ENCODE measurements at regions not wholly inside any gene's neighbourhood (a gene's known extent, or its start where the extent isn't known, plus 50 kb on each side); places are given as distances from the start of the nearest gene placed in this dataset.
"Not testable (repeated sequence)": the region's sequence is repeated elsewhere in the genome, so short reads cannot be mapped to it uniquely, and the experiment has no call there.

- not testable (repeated sequence) for DNase-seq (ENCODE audit: low read depth, low spot score)
These were observed 57.0 kb upstream of the NEUROD1 start for GRCh38 chr2:181737302-181737701.

GRCh38 chr2:181738074-181738473, 57.8 kb upstream of the NEUROD1 start:
- DNase-seq (ENCODE audit: low read depth, low spot score), result no peak

- no peak for DNase-seq (ENCODE audit: low read depth, low spot score)
These were observed 58.2 kb upstream of the NEUROD1 start for GRCh38 chr2:181738563-181738962.

DNA sequence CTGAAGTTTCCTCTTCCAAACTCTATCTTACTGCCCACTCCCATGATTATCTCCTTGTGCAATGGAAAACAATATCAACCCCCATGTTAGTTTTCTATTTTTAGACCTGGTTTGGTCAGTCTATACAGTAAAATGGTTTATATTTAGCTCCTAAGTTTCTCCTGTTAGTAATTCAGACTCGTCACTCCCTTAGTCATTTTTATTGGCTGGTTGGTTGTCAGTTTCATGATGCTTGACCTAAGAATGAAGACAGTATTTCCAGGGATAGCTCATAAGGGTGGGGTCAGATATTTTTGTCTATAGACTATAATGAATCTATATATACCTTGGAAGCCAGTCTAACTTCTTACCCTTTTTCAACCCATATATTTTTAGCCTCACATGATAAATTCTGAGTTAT, 61.4 kb upstream of the NEUROD1 start:
- no peak for DNase-seq (ENCODE audit: low read depth, low spot score)

DNA sequence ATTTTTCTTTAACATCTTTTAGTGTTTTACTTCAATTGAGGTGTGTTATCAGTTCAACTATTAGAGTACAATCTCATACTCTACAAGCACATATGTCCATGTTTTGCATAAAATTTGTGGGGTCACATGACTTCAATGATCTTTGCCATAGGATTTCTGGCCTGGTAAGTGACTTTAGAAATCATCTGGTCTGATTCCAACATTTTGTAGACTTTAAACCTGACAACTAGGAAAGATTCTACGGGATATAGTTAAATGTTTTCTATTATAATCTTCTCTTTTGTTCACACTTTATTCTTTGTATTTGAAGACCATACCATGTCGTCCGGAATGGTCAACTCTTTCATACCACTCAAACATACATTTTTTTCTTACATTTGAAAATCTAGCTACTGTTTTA, 62.0 kb upstream of the NEUROD1 start:
- no peak for DNase-seq (ENCODE audit: low read depth, low spot score)

- peak; percentile 39 for DNase-seq (ENCODE audit: low read depth, low spot score)
These were observed 62.8 kb upstream of the NEUROD1 start for GRCh38 chr2:181742922-181743722.

DNA sequence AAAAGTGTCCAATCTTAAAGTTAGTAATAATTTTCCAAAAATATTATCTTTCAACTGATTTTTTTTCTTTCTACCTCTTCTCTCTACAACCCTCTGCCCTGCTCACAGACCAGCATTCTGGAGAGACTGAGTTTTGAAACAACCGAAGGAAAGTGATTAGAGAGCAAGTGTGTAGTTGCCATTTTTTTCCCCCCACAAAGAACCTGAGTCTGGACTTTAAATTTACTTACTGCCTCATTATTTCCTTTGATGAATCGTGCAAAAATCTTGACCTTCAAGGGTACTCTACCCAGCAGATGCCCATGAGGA, 63.4 kb upstream of the NEUROD1 start:
- no peak for DNase-seq (ENCODE audit: low read depth, low spot score)

DNA sequence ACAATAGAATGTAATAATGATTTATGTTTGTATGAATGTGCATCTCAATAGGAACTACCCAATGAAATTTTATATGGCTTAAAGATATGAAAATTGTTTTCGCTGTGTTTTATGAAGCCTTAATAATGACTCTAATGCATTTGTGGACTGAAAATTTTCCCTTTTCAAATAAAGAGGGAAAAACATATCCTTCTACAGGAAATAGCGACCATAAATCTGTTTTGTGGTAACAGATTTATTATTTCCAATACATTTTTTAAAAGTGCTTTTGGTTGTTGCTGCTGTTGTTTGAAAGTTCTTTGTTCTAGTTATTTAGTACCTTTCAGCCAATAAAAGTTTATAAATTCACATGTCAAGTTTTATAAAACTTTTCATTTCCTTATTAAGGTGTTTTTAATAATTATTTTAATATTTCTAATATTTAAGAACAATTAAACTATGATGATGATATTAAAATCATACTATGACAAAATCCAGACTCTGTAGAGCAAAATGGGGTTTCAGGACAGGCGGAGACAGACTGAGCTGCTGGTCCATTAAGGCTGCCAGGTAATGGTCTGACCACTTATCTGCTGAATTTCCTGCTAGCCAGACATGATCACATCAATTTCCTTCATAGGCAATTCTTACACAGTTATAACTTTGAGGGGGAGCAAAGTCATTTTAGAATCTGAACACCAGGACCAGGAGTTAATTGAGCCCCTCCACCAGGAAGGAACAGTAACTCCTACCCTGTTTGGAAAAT, 65.7 kb upstream of the NEUROD1 start:
- no peak for DNase-seq (ENCODE audit: low read depth, low spot score)

DNA sequence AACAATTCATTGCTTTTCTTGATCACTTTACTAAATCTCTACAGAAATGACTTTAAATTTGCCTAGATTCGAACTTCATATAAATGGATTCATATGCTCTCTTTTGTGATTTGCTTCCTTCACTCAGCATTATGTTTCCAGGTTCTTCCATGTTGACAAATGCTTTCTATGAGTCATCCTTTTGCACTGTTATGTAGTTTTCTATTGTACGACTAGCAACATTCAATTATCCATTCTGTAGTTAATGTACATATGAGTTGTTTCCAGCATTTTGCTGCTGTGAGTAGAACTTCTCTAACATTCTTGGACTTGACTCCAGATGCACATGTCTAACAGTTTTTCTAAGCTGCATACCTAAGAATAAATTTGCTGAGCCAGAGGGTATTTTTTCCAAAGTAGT, 66.5 kb upstream of the NEUROD1 start:
- DNase-seq (ENCODE audit: low read depth, low spot score), result no peak

- DNase-seq (ENCODE audit: low read depth, low spot score), result no peak
These were observed 70.0 kb upstream of the NEUROD1 start for GRCh38 chr2:181750305-181750704.

- no peak for DNase-seq (ENCODE audit: low read depth, low spot score)
These were observed 71.1 kb upstream of the NEUROD1 start for GRCh38 chr2:181751266-181752030.

DNA sequence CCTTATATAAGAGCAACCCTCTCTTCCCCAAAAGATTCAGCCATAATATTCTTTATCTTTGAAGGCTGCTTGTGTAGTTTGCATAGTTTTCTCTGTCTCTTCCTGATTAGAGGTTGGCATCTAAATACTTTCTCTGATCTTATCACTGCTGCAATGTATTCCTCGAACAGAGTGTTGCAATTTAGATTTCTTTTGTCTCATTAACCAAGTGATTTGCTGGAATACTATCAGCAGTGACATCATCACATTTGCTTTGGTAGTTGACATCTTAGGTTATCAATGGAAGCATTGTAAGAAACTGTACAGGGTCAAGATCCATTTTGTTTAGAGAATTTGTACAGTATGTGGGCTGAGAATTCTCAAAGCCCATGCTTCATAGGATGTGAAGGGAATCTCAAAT, 72.0 kb upstream of the NEUROD1 start:
- DNase-seq (ENCODE audit: low read depth, low spot score), result no peak

DNA sequence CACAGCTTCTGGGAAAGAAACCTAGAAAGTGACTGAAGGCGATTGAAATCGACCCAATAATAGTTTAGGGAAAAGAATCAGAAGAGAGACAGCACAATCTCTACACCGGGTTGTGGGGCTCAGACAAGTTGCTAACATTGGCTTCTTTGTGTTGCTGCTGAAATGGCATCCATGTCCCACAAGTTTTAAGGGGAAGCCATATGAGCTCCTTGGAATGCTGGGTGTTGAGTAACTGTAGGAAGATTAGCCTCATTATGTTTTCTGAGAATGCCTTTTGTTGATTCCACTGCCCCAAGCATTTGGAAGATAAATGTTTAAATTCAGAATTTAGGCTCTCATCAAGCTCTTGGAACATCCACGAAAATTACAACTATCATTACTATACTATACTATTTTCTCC, 73.4 kb upstream of the NEUROD1 start:
- no peak for DNase-seq (ENCODE audit: low read depth, low spot score)

- no peak for DNase-seq (ENCODE audit: low read depth, low spot score)
These were observed 73.8 kb upstream of the NEUROD1 start for GRCh38 chr2:181754105-181754504.

- DNase-seq (ENCODE audit: low read depth, low spot score), result no peak
These were observed 74.9 kb upstream of the NEUROD1 start for GRCh38 chr2:181755181-181755580.

GRCh38 chr2:181760521-181760920, 80.2 kb upstream of the NEUROD1 start:
- DNase-seq (ENCODE audit: low read depth, low spot score), result no peak

- no peak for DNase-seq (ENCODE audit: low read depth, low spot score)
These were observed 80.9 kb upstream of the NEUROD1 start for GRCh38 chr2:181761175-181761574.

DNA sequence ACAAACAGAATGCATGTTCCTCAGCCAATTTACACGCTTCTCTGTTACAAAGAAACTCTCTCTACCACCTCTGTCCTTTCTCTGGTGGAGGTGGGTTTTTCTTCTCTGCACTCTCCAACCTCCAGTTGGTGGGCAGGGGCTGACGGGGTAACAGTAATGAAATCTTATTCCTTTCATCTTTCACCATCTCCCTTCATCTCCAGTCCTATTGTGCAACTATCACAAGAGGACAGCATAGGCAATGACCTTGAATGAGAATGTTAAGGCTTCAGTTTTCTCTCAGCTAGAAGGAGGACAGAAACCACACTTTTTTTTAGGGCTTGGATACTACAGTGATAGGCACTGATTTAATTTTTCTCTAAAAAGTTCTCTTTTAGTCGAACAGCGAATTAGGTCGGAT, 81.7 kb upstream of the NEUROD1 start:
- no peak for DNase-seq (ENCODE audit: low read depth, low spot score)

DNA sequence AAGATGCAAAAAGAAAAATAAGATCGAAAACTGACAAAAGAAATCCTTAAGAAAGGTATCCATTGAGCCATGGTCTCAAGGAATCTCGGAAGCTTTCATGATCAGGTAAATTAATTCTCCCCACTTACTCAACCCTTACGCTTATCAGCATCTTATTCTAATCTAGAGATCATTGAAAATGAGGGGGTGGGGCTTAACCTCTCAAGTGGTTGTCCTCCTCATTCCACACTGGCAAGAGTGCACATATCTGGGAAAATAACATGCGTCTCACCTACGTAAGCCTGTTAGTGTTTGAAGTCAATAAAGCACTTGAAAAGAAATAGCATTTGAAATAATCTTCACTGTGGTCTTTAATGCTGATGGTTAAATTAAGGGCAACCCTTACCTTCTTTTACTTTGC, 82.5 kb upstream of the NEUROD1 start:
- no peak for DNase-seq (ENCODE audit: low read depth, low spot score)

GRCh38 chr2:181763423-181763822, 83.1 kb upstream of the NEUROD1 start:
- DNase-seq (ENCODE audit: low read depth, low spot score), result no peak

DNA sequence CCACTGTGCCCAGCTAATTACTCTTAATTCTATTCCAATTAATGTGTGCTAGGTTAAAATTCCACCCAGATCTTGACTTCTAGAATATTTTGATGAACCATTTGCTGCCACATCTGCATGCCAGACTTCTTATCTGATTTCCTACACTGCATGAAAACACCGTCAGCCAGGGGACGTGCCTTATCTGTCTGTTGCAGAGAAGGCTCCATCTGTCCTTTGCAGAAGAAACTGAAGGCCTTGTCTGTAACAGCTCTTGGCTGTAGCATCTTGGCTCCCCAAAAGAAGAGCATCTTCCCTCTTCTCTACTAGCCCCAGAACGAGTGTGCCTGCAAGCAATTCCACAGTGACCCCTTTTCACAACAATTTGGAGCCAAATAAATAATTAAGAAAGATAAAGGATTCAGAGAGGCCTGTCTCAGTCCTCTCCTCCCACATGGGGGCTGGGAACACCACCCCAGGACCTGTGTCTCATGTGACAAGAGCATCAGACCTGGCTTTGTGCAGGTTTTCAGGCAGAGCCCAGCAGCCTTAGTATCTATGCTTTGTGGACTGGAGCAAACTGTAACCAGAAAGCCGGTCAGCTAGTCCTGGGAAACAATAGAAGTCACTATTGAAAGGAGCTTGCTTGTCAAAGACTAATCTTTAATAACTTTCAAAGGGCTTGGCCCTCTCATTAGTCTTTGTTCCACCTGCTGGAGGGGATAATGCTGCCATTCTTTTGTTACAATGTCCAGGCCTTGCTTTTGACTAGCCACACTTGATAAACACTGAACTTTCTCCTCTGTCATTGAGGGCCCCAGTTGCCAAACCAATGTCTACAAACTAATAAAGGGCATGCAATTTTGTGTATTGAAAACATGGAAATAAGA, 84.0 kb upstream of the NEUROD1 start:
- no peak for DNase-seq (ENCODE audit: low read depth, low spot score)

DNA sequence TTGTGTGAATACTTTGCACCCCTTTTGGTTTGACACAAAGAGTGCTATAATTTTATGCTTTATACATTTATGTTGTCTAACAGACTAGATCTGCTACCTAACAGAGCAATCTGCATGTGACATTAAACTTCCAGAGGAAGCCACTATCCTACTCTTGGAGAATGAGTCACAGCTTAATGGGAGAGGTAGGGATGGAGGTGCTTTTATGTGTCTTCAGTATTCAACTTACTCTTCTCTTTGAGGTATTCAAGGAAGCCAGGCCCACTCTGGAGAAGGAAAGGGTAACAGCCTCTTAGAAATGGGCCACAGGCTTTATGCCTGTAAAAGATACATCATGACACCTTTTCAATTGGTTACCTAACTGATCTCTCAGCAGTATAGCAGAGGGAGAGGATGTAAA, 85.8 kb upstream of the NEUROD1 start:
- no peak for DNase-seq (ENCODE audit: low read depth, low spot score)
